ENCODE measurements at regions not wholly inside any gene's neighbourhood (a gene's known extent, or its start where the extent isn't known, plus 50 kb on each side); places are given as distances from the start of the nearest gene placed in this dataset.

DNA sequence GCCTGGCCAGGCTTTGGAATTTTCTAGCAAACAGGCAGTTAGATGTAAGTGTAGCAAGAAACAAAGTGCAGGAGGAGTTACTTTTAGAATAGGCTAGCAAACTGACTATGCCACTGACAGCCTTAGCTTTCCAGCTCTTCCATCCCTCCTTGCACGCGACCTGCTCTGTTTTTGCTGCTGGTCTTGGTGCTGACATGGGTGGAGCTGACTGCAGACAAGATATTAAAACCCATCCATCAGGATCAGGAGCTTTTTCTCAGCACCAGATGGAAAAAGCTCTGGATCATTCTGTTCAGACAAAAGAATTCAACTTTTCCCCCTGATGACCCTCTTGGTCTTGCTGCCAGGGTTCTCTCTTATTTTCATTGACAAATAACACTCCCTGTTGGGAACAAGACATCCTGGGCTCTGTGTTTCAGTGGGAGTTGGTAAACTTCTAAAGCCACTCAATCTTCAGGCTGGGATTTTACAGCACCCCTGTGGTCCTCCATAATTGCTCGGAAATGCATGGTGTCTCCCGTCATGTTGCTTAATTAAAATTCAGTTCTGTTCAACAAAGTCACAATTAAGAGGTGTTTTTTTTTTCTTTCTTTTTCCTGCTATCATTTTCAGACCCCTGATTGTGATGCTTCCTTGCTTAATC, 240.0 kb upstream of the LARGE1 start:
- no peak for DNase-seq

DNA sequence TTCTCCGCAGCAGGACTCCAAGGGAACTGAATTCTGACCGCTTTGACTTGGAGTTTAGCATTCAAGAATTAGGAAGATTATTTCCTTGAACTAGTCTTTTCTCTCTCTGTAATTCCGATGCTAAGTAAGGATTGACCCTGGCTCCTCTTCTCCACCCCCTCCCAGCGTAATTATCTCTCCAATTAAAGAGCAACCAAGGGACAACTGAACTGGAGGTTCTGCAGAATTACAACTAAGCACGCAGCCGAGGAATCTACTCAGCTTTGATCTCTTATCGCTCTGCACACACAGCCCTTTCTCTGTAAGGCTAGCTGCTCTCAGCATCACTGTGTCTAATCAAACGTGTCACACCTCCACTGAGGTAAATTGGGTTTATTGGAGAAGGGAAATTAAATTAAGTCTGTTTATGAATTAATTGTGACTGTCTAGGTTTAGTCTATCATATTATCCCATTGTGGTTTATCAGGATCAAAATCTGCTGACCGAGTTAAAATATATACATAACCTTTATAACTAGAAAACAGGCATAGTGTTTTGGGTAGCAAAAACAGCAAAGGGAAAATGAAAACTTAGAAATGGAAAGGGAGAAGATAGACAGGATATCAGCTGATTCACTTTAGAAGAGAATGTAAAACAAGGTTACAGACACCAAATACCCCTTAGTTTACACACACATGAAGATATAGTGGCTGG, 241.3 kb upstream of the LARGE1 start:
- peak; percentile 6 for DNase-seq

DNA sequence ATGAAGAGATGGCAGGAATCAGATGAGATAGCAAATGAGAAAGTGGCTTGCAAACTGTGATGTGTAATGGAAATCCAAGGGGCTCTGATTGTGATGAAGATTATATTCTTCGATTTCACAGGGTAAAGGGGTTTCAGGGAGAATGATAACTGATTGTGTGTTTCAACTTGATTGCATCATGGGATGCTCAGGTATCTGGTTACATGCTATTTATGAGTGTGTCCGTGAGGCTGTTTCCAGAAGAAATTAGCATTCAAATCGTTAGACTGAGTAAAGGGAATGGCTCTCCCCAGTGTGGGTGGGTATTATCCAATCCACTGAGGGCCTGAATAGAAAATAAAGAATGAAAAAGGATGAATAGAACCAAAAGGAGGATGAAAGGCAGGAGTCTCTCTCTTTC, 278.7 kb upstream of the LARGE1 start:
- DNase-seq, result no peak

DNA sequence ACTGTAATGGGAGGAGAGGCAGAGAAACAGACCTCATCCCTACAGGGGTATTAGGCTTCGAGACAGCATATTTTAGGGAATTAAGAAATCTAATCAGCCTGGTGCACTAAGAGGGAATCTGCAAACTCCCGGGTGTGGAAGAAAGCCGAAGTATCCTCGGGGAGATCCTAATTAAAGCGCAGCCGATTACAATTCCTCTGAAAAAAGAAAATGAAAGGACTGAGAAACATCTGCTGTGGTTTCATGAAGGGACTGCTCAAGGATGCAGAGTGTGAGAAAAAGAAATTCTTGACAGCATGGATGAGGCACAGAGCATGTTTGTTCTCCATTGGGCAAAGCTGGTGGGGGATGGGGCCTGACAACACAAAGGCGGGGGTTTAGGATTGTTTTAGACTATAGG, 290.0 kb upstream of the LARGE1 start:
- DNase-seq, result peak; percentile 6

DNA sequence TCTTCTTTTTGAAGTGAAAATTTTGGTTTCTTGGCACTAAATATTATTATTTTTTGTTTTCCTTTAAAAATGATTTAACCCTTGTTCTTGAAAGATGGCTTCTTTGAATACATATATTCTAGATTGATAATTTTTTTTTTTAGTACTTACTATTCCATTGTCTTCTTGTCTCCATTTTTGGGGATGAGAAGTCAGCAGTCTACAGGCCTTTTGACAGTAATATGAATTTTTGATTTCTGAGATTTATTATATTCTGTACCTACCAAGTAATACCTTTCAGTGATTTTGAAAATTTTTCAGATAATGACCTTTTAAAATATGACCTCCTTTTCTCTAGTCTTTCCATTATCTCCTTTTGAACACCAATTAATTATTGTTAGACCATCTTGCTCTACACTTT, 294.1 kb upstream of the LARGE1 start:
- DNase-seq, result no peak

DNA sequence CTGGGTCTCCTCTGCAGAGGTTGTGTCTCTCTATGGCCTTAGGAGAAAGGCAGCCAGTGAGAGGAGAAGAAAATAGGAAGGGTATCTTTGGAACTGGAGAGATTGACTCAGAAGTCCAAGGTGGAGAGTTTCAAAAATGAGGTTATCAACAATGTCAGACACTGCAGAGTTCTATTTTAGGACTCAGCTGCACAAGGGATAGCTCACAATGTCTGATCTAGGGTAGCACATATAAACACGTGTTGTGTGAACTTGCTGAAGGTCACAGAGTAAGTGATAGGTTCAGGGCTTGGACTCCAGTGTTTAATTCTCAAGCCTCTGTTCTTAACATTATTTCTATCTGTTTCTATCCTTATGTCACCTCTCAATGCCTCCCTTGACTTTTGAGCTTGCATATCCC, 305.0 kb upstream of the LARGE1 start:
- DNase-seq, result no peak

DNA sequence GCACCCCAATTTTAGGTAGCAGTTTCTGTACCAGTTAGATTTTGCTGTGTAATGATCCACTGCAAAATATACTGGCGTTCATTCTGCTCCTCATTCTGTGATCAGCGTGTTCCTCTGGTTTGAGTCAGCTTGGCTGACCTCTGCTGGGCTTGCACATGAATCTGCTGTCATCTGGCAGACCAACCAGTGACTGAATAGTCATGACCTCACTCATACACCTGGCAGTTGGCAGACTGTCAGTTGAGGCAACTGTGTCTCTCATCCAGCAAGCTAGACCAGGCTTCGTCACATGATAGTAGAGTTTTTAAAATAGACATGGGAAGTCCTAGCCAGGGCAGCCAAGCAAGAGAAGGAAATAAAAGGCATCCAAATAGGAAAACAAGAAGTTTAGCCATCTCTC, 316.3 kb upstream of the LARGE1 start:
- no peak for DNase-seq

DNA sequence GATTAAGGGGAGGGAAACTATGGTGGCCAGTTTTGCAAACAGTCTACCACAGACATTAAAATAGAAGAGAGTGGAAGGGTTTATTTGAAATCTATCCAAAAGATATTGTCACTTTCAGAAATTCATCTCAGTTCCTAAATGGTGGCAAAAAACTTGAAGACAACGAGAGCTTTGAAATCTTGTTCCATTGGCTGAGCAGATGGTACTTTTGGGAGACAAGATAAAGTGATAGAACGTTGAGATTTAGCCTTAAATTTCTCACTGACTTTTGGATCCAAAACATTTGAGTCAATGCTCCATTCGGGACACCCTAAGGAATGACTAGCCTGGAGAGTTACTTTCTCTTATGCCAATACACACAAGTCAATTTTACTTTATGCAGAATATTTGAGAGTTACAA, 319.1 kb upstream of the LARGE1 start:
- DNase-seq, result no peak

DNA sequence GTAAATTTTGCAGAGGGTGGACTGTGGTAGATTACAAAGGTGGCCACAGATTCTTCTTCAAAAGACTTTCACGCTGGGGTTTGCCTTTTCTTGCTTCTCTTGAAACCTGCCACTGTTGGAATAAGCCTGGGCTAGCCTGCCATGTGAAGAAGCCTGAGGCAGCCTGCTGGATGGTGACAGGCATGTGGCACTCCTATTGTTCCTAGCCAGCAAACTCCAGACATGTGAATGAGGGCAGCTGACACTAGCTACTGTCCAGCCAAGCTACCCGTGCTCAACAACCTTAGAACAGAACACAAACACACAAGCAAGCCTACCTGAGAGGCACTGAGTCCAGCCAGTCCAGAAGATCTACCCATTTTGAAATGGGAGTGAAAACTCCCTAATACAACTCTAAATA, 322.7 kb upstream of the LARGE1 start:
- DNase-seq, result no peak

DNA sequence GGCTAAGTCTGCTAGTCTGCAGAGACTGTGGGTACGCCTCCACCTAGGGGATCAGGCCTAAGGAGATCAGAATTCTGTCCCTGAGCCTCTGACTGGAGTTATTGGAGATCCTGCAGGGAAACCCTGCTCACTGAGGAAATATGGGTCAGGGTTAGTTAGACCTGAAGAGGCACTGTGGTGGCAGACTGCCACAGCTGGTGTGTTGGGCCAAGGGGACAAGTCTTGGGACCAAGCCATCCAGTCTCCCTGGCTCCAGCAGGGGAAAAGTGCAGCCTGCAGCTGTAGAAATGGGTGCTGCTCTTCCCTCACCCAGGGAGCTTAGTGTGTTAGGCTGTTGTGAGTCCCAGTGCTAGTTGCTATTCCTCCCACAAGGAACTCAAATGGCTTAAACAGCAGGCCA, 334.8 kb upstream of the LARGE1 start:
- no peak for DNase-seq

DNA sequence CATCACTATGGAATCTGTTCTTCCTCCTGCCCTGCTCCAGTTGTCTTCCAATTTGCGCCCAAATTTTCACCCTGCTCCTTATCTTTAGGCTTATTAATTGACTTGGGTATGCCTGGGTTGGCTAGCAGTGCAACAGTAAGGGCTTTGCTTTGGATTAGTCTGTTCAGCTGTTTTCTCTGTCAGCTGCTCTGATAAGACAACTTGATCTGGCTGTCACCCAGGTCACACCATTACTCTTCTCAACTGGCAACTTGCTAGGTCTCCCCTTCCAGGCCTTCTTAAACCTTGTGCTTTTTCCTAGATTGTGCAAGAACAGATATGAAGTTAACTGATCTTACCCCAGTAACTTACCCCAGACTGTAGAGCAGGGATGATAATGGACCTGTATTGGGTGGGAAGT, 357.8 kb upstream of the LARGE1 start:
- DNase-seq, result no peak

DNA sequence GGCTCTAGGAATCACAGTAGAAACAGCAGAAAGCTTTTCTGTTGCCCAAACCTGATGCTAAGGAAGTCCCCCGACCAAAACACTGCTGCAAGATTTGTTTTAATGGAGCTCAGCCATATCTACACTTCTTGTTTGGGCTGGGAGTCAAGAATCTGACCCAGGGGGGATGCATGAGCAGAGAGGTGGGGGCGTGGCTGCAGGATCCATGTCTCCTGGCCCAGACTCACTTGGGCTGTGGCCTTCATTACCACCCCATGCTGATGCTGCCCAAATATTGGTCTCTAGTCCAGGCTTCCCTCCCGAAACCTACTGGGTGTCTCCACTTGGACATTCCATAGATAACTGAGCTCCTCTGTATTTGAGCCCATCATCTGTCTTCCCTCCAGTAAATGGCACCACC, 361.5 kb upstream of the LARGE1 start:
- DNase-seq, result no peak

DNA sequence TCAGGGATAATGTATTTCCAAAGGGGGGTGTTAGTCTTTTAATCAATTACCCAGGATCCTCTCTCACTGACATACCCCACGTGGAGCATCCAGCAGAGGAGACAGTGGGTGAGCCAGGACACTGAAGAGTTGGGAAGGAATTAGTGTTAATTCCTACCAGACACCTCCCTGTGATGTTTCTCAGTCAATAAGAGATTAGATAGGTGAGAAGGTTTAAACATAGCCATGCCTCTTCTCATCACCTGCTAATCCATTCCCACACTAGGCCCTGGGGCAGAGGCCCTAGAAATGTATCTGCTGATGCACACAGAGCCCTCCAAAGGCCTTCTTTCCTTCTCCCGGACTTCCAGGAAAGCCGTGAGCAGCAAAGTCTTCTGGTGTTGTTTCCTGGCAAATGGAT, 363.6 kb upstream of the LARGE1 start:
- DNase-seq, result no peak

DNA sequence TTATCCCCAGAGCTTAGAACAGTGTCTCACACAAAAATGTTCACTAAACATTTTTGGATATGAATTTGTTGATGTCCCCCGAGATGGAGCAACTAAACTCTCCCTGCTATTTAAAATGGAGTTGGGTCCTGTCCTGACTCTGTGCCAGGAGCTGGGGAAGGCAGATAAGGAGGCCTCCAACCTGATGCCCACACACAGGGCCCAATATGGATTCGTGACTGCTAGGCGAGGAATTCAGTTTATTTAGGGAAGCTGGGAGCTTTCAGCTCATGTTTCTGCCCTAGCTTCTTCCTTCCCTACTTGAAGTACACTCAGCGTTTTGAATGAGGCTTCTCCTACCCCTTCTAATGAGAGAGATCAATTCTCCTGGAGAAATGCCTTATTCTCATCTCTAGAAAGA, 373.0 kb upstream of the LARGE1 start:
- no peak for DNase-seq

DNA sequence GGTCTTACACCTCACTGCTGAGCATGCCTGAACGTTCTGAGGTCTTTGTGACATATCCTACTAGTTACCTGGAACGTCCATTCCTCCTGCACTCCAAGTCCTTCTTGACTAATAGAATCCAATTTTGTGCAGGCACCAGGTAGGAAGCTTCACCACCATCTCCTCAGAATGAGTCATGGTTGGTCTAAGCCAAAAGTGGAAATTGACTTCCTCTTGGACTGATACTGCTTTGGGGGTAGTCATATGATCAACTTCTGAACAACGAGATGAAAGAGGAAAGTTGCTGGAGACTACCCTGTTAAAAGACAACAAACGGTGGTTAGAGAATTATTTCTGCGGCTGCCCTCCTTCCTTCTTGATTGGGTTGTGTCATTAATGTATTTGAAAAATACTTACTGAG, 374.2 kb upstream of the LARGE1 start:
- DNase-seq, result no peak

DNA sequence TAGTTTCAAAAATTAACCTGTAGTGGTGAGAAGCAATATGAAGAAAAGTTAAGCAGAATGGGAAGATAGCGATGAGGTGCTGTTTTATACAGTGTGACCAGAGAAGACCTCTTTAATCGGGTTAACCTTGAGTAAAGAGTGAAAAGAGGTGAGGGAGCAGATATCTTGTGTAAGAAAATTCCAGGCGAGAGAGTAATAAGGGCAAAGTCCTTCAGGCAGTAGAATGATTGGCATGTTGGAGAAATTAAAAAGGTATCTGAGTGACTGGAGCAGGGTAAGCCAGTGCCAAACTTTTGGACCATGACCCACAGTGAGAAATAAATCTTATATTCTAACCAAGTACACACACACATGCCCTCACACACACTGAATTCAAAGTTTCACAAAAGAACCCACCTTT, 374.7 kb upstream of the LARGE1 start:
- DNase-seq, result no peak

DNA sequence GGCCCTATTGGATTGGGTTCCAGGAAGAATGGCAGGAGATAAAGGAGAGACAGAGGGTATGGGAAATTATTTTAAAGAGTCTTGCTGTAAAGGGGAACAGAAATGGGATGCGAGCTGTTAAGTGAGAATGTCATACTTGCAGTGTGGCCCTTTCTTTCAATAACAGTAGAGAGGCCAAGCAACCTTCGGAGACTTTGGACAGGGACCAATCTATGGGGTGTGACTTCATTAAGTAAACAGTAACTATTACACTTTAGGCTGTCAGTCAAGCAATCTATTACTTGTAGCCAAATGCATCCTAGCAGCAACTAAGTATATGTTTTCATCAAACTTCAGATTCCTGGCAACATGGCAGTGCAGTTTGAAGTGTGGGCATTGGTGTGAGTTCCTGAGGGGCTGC, 376.2 kb upstream of the LARGE1 start:
- DNase-seq, result no peak

DNA sequence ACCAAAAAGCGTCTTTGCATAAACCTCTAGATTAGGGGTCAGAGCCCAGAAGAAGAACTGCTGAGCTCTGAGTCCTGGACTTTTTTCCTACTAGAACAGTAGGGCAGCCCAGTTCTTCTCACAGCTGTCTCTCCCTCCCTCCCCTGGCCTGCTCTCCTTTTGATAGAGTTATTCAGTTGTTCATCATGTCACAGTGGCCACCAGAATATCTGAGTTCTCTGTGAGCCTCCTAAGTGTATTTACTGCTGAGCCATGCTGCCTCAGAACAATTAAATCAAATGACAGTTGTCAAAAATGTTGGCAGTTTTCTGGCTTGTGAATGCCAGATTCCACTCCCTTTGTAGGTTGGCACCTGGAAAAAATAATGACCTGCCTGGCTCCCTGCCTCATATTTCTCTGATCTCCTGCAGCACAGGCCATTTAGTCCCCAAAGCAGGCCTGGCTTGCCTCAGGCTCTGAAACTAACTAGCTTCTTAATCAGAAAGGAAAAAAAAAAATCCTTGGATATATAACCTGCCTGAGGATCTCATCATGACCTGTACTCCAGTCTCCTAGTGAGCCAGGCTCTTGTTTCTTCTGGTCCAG, 377.4 kb upstream of the LARGE1 start:
- DNase-seq, result no peak

DNA sequence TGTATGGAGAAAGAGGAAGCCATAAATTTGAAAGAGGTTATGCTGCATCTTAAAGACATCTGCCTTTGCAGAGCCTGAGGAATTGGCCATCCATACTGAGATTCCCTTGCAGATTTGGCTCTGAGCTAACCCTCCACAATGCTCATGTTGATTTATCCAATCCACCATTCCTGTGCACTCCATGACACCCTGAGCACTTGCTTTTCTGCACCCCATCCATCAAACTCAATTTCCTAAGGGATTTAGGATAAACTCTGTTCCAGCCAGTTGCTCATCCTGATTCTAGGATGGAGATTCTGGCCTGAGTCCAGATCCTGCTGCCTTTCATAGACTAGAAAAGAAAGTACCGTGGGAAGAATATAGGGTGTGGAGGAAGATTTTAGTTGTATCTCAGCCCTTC, 379.2 kb upstream of the LARGE1 start:
- no peak for DNase-seq

DNA sequence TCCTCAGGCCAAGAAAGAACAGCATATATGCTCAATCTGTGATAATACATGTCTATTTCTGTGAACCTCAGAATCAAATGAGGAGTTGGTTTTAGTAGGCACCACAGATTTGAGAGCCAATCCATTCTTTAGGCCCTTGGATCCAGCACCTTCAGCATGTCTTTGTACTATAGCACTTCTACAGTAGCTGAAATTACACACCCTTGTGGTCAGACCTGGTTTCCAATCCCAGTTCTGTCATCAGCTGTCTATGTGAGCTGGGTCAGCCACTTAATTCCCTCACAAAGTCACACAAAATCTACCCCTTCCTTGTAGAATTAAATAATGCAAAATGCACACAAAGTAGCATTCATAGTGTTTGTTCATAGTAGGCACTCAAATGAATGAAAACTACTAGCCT, 381.3 kb upstream of the LARGE1 start:
- no peak for DNase-seq

DNA sequence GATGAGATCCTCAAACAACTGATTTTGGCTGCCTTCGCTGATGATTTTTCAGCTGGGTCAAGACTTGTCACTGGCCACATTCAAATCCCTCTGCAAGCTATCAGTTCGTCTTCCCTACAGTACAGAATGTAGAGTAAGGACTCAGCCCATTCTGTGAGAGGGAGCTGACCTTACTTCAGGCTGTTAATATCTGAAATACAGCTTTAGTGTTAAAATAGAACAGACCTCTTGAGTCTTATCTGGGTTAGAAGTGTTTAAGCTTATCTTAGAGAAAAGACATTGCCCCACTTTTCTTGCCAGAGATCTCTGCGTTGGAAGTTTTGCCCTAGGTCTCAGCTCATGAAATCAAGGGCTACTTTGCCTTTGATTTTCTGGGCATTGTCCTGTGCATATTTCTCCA, 383.4 kb upstream of the LARGE1 start:
- no peak for DNase-seq

DNA sequence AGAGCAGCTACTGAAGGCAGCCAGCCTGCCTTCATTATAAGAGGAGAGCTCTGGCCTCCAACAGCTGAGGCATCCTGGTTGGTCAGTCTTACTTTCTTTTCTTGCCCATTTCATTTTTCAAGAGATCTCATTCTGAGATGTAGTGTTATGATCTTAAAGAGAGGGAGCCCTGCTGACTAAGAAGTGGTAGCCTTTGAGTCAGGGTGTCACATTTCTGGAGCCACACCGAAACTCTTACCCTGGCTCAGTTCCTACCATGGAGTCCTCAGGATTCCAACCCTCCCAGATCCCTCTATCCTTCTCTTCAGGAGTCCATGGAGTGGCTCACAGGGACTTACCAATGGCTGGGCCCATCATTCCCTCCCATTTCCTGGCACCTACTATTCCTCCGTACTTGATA, 386.1 kb upstream of the LARGE1 start:
- DNase-seq, result no peak

DNA sequence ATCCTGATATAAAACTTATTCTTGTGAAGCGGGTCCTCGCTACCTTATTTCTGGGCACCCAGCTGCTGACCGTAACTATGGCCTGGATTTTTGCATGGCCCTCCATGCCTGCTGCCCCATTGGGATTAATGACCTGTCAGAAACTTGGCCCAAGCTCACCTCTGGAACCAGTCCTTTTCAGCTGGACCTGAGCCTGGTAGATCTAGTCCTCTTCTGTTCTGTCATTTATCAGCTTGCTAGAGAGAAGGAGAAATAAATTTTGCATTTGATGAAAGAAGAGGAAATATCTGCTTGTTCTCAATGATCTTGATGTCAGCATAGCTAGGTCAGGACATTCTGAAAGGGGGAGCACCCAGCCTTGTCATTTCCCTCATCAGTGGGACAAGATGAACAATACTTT, 387.8 kb upstream of the LARGE1 start:
- no peak for DNase-seq

DNA sequence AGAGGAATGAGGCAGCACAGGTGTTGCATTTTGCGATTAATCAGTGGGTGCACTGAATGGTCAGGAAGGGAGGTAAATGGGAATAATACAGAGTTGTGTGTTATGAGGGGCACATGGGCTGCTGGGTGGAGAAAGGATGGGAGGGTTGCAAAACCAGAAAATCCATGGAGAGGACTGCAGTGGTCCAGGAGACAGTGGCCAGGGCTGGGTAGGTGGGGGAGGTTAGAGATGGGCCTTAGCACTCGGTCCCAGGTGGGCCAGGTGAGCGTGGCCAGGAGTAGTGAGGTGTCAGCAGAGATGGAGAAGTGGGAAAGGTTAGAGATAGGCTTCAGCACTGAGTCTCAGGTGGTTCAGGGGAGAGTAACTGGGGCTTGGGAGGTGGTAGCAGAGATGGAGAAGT, 399.1 kb upstream of the LARGE1 start:
- DNase-seq, result no peak

DNA sequence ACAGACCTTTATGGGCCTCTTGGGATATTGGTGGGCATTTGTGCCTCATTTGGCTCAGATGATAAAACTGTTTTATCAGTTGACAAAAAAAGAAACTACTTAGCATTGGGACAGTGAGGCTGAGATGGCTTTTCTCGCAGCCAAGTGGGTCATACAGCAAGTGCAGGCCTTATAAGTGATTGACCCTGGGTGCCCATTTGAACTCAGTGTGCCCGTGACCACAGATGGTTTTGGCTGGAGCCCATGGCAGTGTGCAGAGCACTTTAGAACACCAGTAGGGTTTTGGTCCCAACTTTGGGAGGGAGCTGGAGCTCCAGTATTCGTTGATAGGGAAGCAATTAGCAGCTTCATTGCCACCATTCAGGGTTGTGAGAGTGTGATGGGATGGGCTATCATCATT, 404.5 kb upstream of the LARGE1 start:
- DNase-seq, result no peak
